ENCODE measurements at regions not wholly inside any gene's neighbourhood (a gene's known extent, or its start where the extent isn't known, plus 50 kb on each side); places are given as distances from the start of the nearest gene placed in this dataset.

GRCh38 chr10:15997313-15997712, 137.0 kb upstream of the MINDY3 start:
- H3K4me3 ChIP-seq (replicated peaks in 1 of 3; ENCODE audit: low read depth in 2 of 3, low read length in 3 of 3) = no peak overlapping the region
- no peaks in the 10 kb centered on the region for H3K79me2 ChIP-seq (ENCODE audit: insufficient read depth, low read length)
- intact Hi-C loops (cut with micrococcal nuclease) = no loop called here
- H3K36me3 ChIP-seq (replicated peaks in 1 of 2; ENCODE audit: control insufficient read depth in 1 of 2, insufficient read depth in 2 of 2, low read length in 2 of 2) = no peaks in the 10 kb centered on the region
- H3K4me1 Mint-ChIP-seq = no peaks in the 10 kb centered on the region
- no CpG with 5 or more reads among the region's 4 CpGs for WGBS (ENCODE audit: insufficient coverage)
- H2AFZ ChIP-seq (ENCODE audit: insufficient read depth, low read depth, low read length, poor library complexity, severe bottlenecking) = no peak overlapping the region
- H3K9me3 Mint-ChIP-seq = peaks cover 0 to 13% (median 4%) of the 10 kb centered on the region in 7 donors
- H3K27ac ChIP-seq (ENCODE audit: low read depth in 1 of 2, low read length in 2 of 2) = no peak overlapping the region
- no peaks in the 10 kb centered on the region for H3K36me3 Mint-ChIP-seq
- H3K9ac ChIP-seq (ENCODE audit: insufficient read depth, low read length, poor library complexity, severe bottlenecking) = no peak overlapping the region
- H3K9me3 ChIP-seq (replicated peaks in 1 of 2; ENCODE audit: control insufficient read depth in 1 of 2, insufficient read depth in 1 of 2, low read length in 2 of 2) = peaks cover 4 to 21% of the 10 kb centered on the region in 2 donors
- H3K27ac Mint-ChIP-seq = no peak overlapping the region
- no peak overlapping the region for H3K4me2 ChIP-seq (replicated peaks; ENCODE audit: extremely low read depth, low read length, poor library complexity, severe bottlenecking)
- H3K4me3 Mint-ChIP-seq = no peak overlapping the region
- no peak for DNase-seq
- no peaks in the 10 kb centered on the region for H3K4me1 ChIP-seq (ENCODE audit: control insufficient read depth in 1 of 2, insufficient read depth in 2 of 2, low read length in 2 of 2)
- H4K20me1 ChIP-seq (ENCODE audit: insufficient read depth, low read length) = no peaks in the 10 kb centered on the region
- no peak for TF ChIP-seq CTCF (IDR thresholded peaks at IDR 0.05)
- no peaks in the 10 kb centered on the region for H3K27me3 Mint-ChIP-seq (ENCODE audit: low read depth in 3 of 3)
- no peaks in the 10 kb centered on the region for H3K27me3 ChIP-seq (ENCODE audit: control insufficient read depth in 2 of 2, insufficient read depth in 2 of 2, low read length in 2 of 2)

GRCh38 chr10:16001581-16001980, 141.3 kb upstream of the MINDY3 start:
- H3K4me1 ChIP-seq (ENCODE audit: control insufficient read depth in 1 of 2, insufficient read depth in 2 of 2, low read length in 2 of 2) = no peaks in the 10 kb centered on the region
- Mint-ChIP-seq H3K9me3 (peaks cover 0 to 8% (median 5%) of the 10 kb centered on the region in 7 donors), H3K4me3 (no peak overlapping the region), H3K27ac (no peak overlapping the region), H3K4me1 (no peaks in the 10 kb centered on the region), H3K36me3 (no peaks in the 10 kb centered on the region), H3K27me3 (ENCODE audit: low read depth in 3 of 3) (peaks cover 0 to 2% (median 0%) of the 10 kb centered on the region in 3 donors)
- no peaks in the 10 kb centered on the region for H3K36me3 ChIP-seq (replicated peaks in 1 of 2; ENCODE audit: control insufficient read depth in 1 of 2, insufficient read depth in 2 of 2, low read length in 2 of 2)
- intact Hi-C loops (cut with micrococcal nuclease) = no loop called here
- TF ChIP-seq CTCF (IDR thresholded peaks at IDR 0.05) = no peak
- no peak overlapping the region for H3K27ac ChIP-seq (ENCODE audit: low read depth in 1 of 2, low read length in 2 of 2)
- H3K9ac ChIP-seq (ENCODE audit: insufficient read depth, low read length, poor library complexity, severe bottlenecking) = no peak overlapping the region
- H3K79me2 ChIP-seq (ENCODE audit: insufficient read depth, low read length) = no peaks in the 10 kb centered on the region
- no CpG with 5 or more reads among the region's 1 CpG for WGBS (ENCODE audit: insufficient coverage)
- no peaks in the 10 kb centered on the region for H4K20me1 ChIP-seq (ENCODE audit: insufficient read depth, low read length)
- H3K9me3 ChIP-seq (replicated peaks in 1 of 2; ENCODE audit: control insufficient read depth in 1 of 2, insufficient read depth in 1 of 2, low read length in 2 of 2) = peaks cover 0 to 11% of the 10 kb centered on the region in 2 donors
- H3K4me3 ChIP-seq (replicated peaks in 1 of 3; ENCODE audit: low read depth in 2 of 3, low read length in 3 of 3) = no peak overlapping the region
- H2AFZ ChIP-seq (ENCODE audit: insufficient read depth, low read depth, low read length, poor library complexity, severe bottlenecking) = no peak overlapping the region
- no peak overlapping the region for H3K4me2 ChIP-seq (replicated peaks; ENCODE audit: extremely low read depth, low read length, poor library complexity, severe bottlenecking)
- no peak for DNase-seq
- no peaks in the 10 kb centered on the region for H3K27me3 ChIP-seq (ENCODE audit: control insufficient read depth in 2 of 2, insufficient read depth in 2 of 2, low read length in 2 of 2)

Measured in CD14-positive monocyte (primary cell).